GM13976 (cell line): ENCODE measurements at regions not wholly inside any gene's neighbourhood (a gene's known extent, or its start where the extent isn't known, plus 50 kb on each side); places are given as distances from the start of the nearest gene placed in this dataset.

Experiments used
- DNase-seq: peaks from one replicate; pipeline ENCODE4 v3.0.0; 2012; ENCODE audit warnings: low spot score
- CTCF ChIP-seq: IDR thresholded peaks from 2 replicates; pipeline ENCODE4 v1.5.1; 2012; ENCODE audit warnings: borderline replicate concordance, mild to moderate bottlenecking; ENCODE audit not compliant: insufficient read depth; ENCODE audit errors: extremely low read depth, missing control alignments, control extremely low read depth
- in situ Hi-C: fragments of 300-500 bp; cut with MboI; formaldehyde crosslinking; loops from one replicate; pipeline ENCODE4 v1.12.0; 2022; ENCODE audit warnings: low sequenced_read_pairs, mixed read lengths, inconsistent platforms; ENCODE audit not compliant: unreplicated experiment

- no peak for DNase-seq
- in situ Hi-C loops = no loop called here
Measured at GRCh38 chr13:97057176-97057575, 62.9 kb upstream of the OXGR1 start.

GRCh38 chr13:97058391-97058790 is 64.1 kb upstream of the OXGR1 start:
- DNase-seq = no peak
- in situ Hi-C loops = no loop called here
- no peak for TF ChIP-seq CTCF

More at GRCh38 chr13:97057176-97057575, 62.9 kb upstream of the OXGR1 start:
- TF ChIP-seq CTCF = no peak

- in situ Hi-C loops = no loop called here
- DNase-seq = no peak
- no peak for TF ChIP-seq CTCF
Measured at GRCh38 chr13:97058926-97059325, 64.7 kb upstream of the OXGR1 start.

- no peak for DNase-seq
- in situ Hi-C loops = no loop called here
Measured at GRCh38 chr13:97067017-97067895, 73.0 kb upstream of the OXGR1 start.

GRCh38 chr13:97068151-97068550 is 73.9 kb upstream of the OXGR1 start:
- in situ Hi-C loops = no loop called here
- no peak for TF ChIP-seq CTCF
- DNase-seq = no peak

More at GRCh38 chr13:97067017-97067895, 73.0 kb upstream of the OXGR1 start:
- TF ChIP-seq CTCF = no peak

- TF ChIP-seq CTCF = no peak
- in situ Hi-C loops = no loop called here
- no peak for DNase-seq
Measured at GRCh38 chr13:97069050-97069815, 75.0 kb upstream of the OXGR1 start.
